Ishikawa (cell line): ENCODE measurements at regions not wholly inside any gene's neighbourhood (a gene's known extent, or its start where the extent isn't known, plus 50 kb on each side); places are given as distances from the start of the nearest gene placed in this dataset.

Experiments
- CEBPB ChIP-seq: IDR thresholded peaks from 2 replicates; pipeline ENCODE4 v1.6.1; 2012
- EGR1 ChIP-seq: IDR thresholded peaks from 2 replicates; pipeline ENCODE4 v1.6.1; 2012
- EP300 ChIP-seq: IDR thresholded peaks from 2 replicates; pipeline ENCODE4 v1.6.1; 2012; ENCODE audit warnings: borderline replicate concordance
- NFIC ChIP-seq: IDR thresholded peaks from 2 replicates; pipeline ENCODE4 v1.6.1; 2012
- TAF1 ChIP-seq: IDR thresholded peaks from 2 replicates; pipeline ENCODE4 v1.6.1; 2012; ENCODE audit warnings: low read depth, mild to moderate bottlenecking
- ZBTB7A ChIP-seq: IDR thresholded peaks from 2 replicates; pipeline ENCODE4 v1.6.1; 2012; ENCODE audit warnings: low read depth
- TF ChIP-seq, protein P1 (sequence below): IDR thresholded peaks from 2 replicates; pipeline ENCODE4 v1.6.1; 2012

DNA sequence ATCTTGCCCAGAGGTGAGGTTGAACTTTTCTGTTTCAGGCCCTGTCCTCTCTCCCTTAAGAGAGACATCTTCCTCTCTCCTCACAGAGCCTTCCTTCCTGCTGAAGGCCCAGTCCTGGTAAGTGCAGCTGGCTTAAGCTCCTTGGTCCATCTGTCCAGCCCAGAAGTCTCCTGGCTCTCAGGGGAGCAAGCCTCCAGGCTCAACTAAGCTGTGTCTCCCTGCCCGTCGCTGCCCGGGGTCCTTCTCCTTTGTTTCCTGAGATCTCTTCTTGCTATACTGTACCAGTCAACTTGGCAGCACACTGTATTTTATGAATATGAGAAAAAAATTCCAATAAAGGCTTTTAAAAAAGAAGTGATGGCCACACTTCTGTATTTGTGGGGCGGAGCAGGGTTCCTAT is 77.4 kb downstream of the KCNF1 start:
- TF ChIP-seq TAF1 (no peak), CEBPB (no peak), NFIC (no peak), EP300 (no peak), EGR1 (no peak), ZBTB7A (no peak)
- TF ChIP-seq, protein P1, sequence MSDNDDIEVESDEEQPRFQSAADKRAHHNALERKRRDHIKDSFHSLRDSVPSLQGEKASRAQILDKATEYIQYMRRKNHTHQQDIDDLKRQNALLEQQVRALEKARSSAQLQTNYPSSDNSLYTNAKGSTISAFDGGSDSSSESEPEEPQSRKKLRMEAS: no peak
